Smooth muscle cell (in vitro differentiated cells): ENCODE measurements at regions not wholly inside any gene's neighbourhood (a gene's known extent, or its start where the extent isn't known, plus 50 kb on each side); places are given as distances from the start of the nearest gene placed in this dataset.

Source experiments
- DNase-seq: peaks from one replicate; lab custom pipeline; 2025; ENCODE audit not compliant: unreplicated experiment; lab: John Stamatoyannopoulos, UW
- H2AFZ ChIP-seq: fragments of 200-600 bp; sonication (generic); 2 replicates; pipeline ENCODE4 v1.6.0; 2016; ENCODE audit warnings: antibody characterized with exemption, low read depth, mild to moderate bottlenecking
- H3F3A ChIP-seq: fragments of 200-600 bp; sonication (generic); 2 replicates; pipeline ENCODE4 v1.6.0; 2017; ENCODE audit warnings: antibody characterized with exemption, low read depth
- H3K27ac ChIP-seq: fragments of 200-600 bp; sonication (generic); 2 replicates; pipeline ENCODE4 v1.5.1; 2016; ENCODE audit warnings: low read depth, mild to moderate bottlenecking
- H3K27me3 ChIP-seq: fragments of 200-600 bp; sonication (generic); 2 replicates; pipeline ENCODE4 v1.6.1; 2016; ENCODE audit warnings: low read depth, mild to moderate bottlenecking
- H3K36me3 ChIP-seq: fragments of 200-600 bp; sonication (generic); 2 replicates; pipeline ENCODE4 v1.5.1; 2016; ENCODE audit warnings: low read depth
- H3K4me1 ChIP-seq: fragments of 200-600 bp; sonication (generic); 2 replicates; pipeline ENCODE4 v1.5.1; 2016; ENCODE audit warnings: low read depth
- H3K4me2 ChIP-seq: fragments of 200-600 bp; sonication (generic); 2 replicates; pipeline ENCODE4 v1.6.0; 2016; ENCODE audit warnings: mild to moderate bottlenecking
- H3K4me3 ChIP-seq: fragments of 200-600 bp; sonication (generic); 2 replicates; pipeline ENCODE4 v1.5.1; 2016; ENCODE audit warnings: mild to moderate bottlenecking
- H3K79me2 ChIP-seq: fragments of 200-600 bp; sonication (generic); 2 replicates; pipeline ENCODE4 v1.6.0; 2016; ENCODE audit warnings: low read depth, mild to moderate bottlenecking
- H3K9ac ChIP-seq: fragments of 200-600 bp; sonication (generic); 2 replicates; pipeline ENCODE4 v1.6.0; 2016; ENCODE audit warnings: low read depth
- H3K9me3 ChIP-seq: fragments of 200-600 bp; sonication (generic); replicated peaks from 2 replicates; pipeline ENCODE4 v1.5.1; 2016; ENCODE audit warnings: low read depth
- H4K20me1 ChIP-seq: fragments of 200-600 bp; sonication (generic); 2 replicates; pipeline ENCODE4 v1.6.0; 2016; ENCODE audit warnings: low read depth
- CTCF ChIP-seq: fragments of 200-600 bp; sonication (generic); IDR thresholded peaks from 2 replicates; pipeline ENCODE4 v1.5.1; 2017; ENCODE audit warnings: borderline replicate concordance, mild to moderate bottlenecking, antibody characterized with exemption; ENCODE audit not compliant: insufficient read depth, poor library complexity, severe bottlenecking
- WGBS: methylation state at CpG from one replicate; pipeline ENCODE4 v1.1.7; 2016; ENCODE audit warnings: low lambda C conversion rate; 5-methylcytosine and 5-hydroxymethylcytosine counted together

GRCh38 chr4:1556541-1557220 is 127.4 kb downstream of the FAM53A start:
- Histone ChIP-seq H3K9ac (no peak overlapping the region), H3K79me2 (no peaks in the 10 kb centered on the region), H3K27ac (no peak overlapping the region), H3K4me1 (no peaks in the 10 kb centered on the region), H3K4me3 (no peak overlapping the region), H3K4me2 (no peak overlapping the region), H3K27me3 (peaks cover 15% of the 10 kb centered on the region), H4K20me1 (no peaks in the 10 kb centered on the region), H3K9me3 (no peaks in the 10 kb centered on the region), H3F3A (no peaks in the 10 kb centered on the region), H2AFZ (no peak overlapping the region), H3K36me3 (no peaks in the 10 kb centered on the region)
- no peak for TF ChIP-seq CTCF
- no peak for DNase-seq
- 55% methylated on average over 22 of the region's 31 CpGs for WGBS

GRCh38 chr4:1554876-1555265 is 129.2 kb downstream of the FAM53A start:
- peaks cover 15% of the 10 kb centered on the region for H3K27me3 ChIP-seq

GRCh38 chr4:1554246-1554875 is 129.8 kb downstream of the FAM53A start:
- H3K36me3 ChIP-seq = no peaks in the 10 kb centered on the region
- DNase-seq = no peak
- no peaks in the 10 kb centered on the region for H3K79me2 ChIP-seq
- H2AFZ ChIP-seq = no peak overlapping the region
- no peak for TF ChIP-seq CTCF
- no peaks in the 10 kb centered on the region for H3K9me3 ChIP-seq
- H3K9ac ChIP-seq = no peak overlapping the region
- H3K27ac ChIP-seq = no peak overlapping the region
- H3K27me3 ChIP-seq = peaks cover 15% of the 10 kb centered on the region
- H4K20me1 ChIP-seq = no peaks in the 10 kb centered on the region
- WGBS = 89% methylated on average over 23 of the region's 26 CpGs
- H3K4me1 ChIP-seq = no peaks in the 10 kb centered on the region
- H3K4me2 ChIP-seq = no peak overlapping the region
- no peaks in the 10 kb centered on the region for H3F3A ChIP-seq
- no peak overlapping the region for H3K4me3 ChIP-seq

More at GRCh38 chr4:1554876-1555265, 129.2 kb downstream of the FAM53A start:
- Histone ChIP-seq H3K79me2 (no peaks in the 10 kb centered on the region), H3K36me3 (no peaks in the 10 kb centered on the region), H3K27ac (no peak overlapping the region), H3K9ac (no peak overlapping the region), H3K4me2 (no peak overlapping the region), H2AFZ (no peak overlapping the region), H4K20me1 (no peaks in the 10 kb centered on the region), H3K4me1 (no peaks in the 10 kb centered on the region), H3F3A (no peaks in the 10 kb centered on the region), H3K9me3 (no peaks in the 10 kb centered on the region), H3K4me3 (no peak overlapping the region)
- TF ChIP-seq CTCF = no peak
- no peak for DNase-seq
- WGBS = 91% methylated on average over 16 of the region's 16 CpGs

- no peak overlapping the region for H2AFZ ChIP-seq
- no peak for TF ChIP-seq CTCF
- no peaks in the 10 kb centered on the region for H3F3A ChIP-seq
- no peak overlapping the region for H3K9ac ChIP-seq
- no peaks in the 10 kb centered on the region for H3K79me2 ChIP-seq
- WGBS = 89% methylated on average over 18 of the region's 18 CpGs
- H3K4me1 ChIP-seq = no peaks in the 10 kb centered on the region
- peaks cover 15% of the 10 kb centered on the region for H3K27me3 ChIP-seq
- no peaks in the 10 kb centered on the region for H3K9me3 ChIP-seq
- H3K36me3 ChIP-seq = no peaks in the 10 kb centered on the region
- H3K27ac ChIP-seq = no peak overlapping the region
- no peaks in the 10 kb centered on the region for H4K20me1 ChIP-seq
- H3K4me3 ChIP-seq = no peak overlapping the region
- H3K4me2 ChIP-seq = no peak overlapping the region
- no peak for DNase-seq
Measured at GRCh38 chr4:1553365-1553764, 130.7 kb downstream of the FAM53A start.
